Natural killer cell (primary cell): ENCODE measurements at regions not wholly inside any gene's neighbourhood (a gene's known extent, or its start where the extent isn't known, plus 50 kb on each side); places are given as distances from the start of the nearest gene placed in this dataset.

Source experiments
- ATAC-seq, 3 donors: fragments of 150-1000 bp in 2 of 3; fragments of 200-7000 bp in 1 of 3; cut with Tn5 transposase; 1 replicate in 1 of 3; 2 replicates in 2 of 3; pipeline ENCODE4 v1.10.0; 2021; ENCODE audit warnings: mild to moderate bottlenecking in 2 of 3, moderate library complexity in 2 of 3
- DNase-seq, 2 donors: peaks; one replicate each; pipeline versions ENCODE4 v3.0.0 to v3.0.0-alpha.2; 2013 to 2021; ENCODE audit warnings: mixed read lengths in 1 of 2
- H3K27ac ChIP-seq: one replicate; pipeline ENCODE4 v1.5.1; 2013; ENCODE audit warnings: mild to moderate bottlenecking, low read length
- H3K27me3 ChIP-seq: one replicate; pipeline ENCODE4 v1.6.1; 2013; ENCODE audit warnings: low read length; ENCODE audit not compliant: control insufficient read depth, insufficient read depth
- H3K36me3 ChIP-seq: one replicate; pipeline ENCODE4 v1.6.1; 2013; ENCODE audit warnings: low read length; ENCODE audit not compliant: control insufficient read depth, insufficient read depth
- H3K4me1 ChIP-seq: one replicate; pipeline ENCODE4 v1.6.1; 2013; ENCODE audit warnings: low read length; ENCODE audit not compliant: control insufficient read depth, insufficient read depth
- H3K4me3 ChIP-seq: one replicate; pipeline ENCODE4 v1.5.1; 2013; ENCODE audit warnings: low read length
- H3K9me3 ChIP-seq: one replicate; pipeline ENCODE4 v1.6.1; 2013; ENCODE audit warnings: low read length; ENCODE audit not compliant: control insufficient read depth, insufficient read depth
- H3K27ac Mint-ChIP-seq, 2 donors: one replicate each; pipeline ENCODE4 v1.8.0; 2022; ENCODE audit warnings: mild to moderate bottlenecking in 2 of 2, mixed read lengths in 2 of 2, moderate library complexity in 1 of 2
- H3K27me3 Mint-ChIP-seq, 2 donors: one replicate each; pipeline ENCODE4 v1.8.0; 2022; ENCODE audit warnings: low read depth in 2 of 2, mixed read lengths in 2 of 2
- H3K36me3 Mint-ChIP-seq: one replicate; pipeline ENCODE4 v1.8.0; 2022; ENCODE audit warnings: mixed read lengths
- H3K4me1 Mint-ChIP-seq, 2 donors: one replicate each; pipeline ENCODE4 v1.8.0; 2022; ENCODE audit warnings: mixed read lengths in 2 of 2
- H3K4me3 Mint-ChIP-seq: one replicate; pipeline ENCODE4 v1.8.0; 2022; ENCODE audit warnings: mild to moderate bottlenecking, moderate library complexity, mixed read lengths
- H3K9me3 Mint-ChIP-seq, 2 donors: one replicate each; pipeline ENCODE4 v1.8.0; 2022; ENCODE audit warnings: mixed read lengths in 2 of 2
- CTCF ChIP-seq: fragments of 200-600 bp; IDR thresholded peaks from one replicate; pipeline ENCODE4 v1.8.0; 2022; ENCODE audit warnings: antibody characterized with exemption
- WGBS: methylation state at CpG from one replicate; pipeline ENCODE4 v1.1.7; 2013; ENCODE audit warnings: missing lambda C conversion rate; ENCODE audit not compliant: insufficient coverage; 5-methylcytosine and 5-hydroxymethylcytosine counted together
- intact Hi-C: fragments of 100-400 bp; cut with micrococcal nuclease; formaldehyde crosslinking; loops from one replicate; pipeline ENCODE4 v1.14.2; 2022

- no peak for ATAC-seq
Observed at GRCh38 chr21:34004974-34005373, 68.4 kb upstream of the MRPS6 start.

GRCh38 chr21:34004013-34004938 lies 69.1 kb upstream of the MRPS6 start:
- Histone ChIP-seq H3K9me3 (no peaks in the 10 kb centered on the region), H3K27ac (no peak overlapping the region), H3K36me3 (no peaks in the 10 kb centered on the region), H3K27me3 (no peaks in the 10 kb centered on the region), H3K4me1 (peaks cover 9% of the 10 kb centered on the region), H3K4me3 (no peak overlapping the region)
- no peak for TF ChIP-seq CTCF
- ATAC-seq (no peak), DNase-seq (no peak)
- H3K27me3 Mint-ChIP-seq = no peaks in the 10 kb centered on the region
- 92% methylated on average over 6 of the region's 7 CpGs for WGBS
- no peak overlapping the region for H3K4me3 Mint-ChIP-seq
- H3K4me1 Mint-ChIP-seq = peaks cover 15 to 30% of the 10 kb centered on the region in 2 donors
- H3K27ac Mint-ChIP-seq = no peak overlapping the region
- H3K36me3 Mint-ChIP-seq = no peaks in the 10 kb centered on the region
- no peaks in the 10 kb centered on the region for H3K9me3 Mint-ChIP-seq
- intact Hi-C loops = no loop called here

More at GRCh38 chr21:34004974-34005373, 68.4 kb upstream of the MRPS6 start:
- intact Hi-C loops = no loop called here
- Mint-ChIP-seq H3K9me3 (no peaks in the 10 kb centered on the region), H3K36me3 (no peaks in the 10 kb centered on the region), H3K27me3 (no peaks in the 10 kb centered on the region), H3K4me1 (peaks cover 19 to 29% of the 10 kb centered on the region in 2 donors), H3K4me3 (no peak overlapping the region), H3K27ac (no peak overlapping the region)
- no peak for TF ChIP-seq CTCF
- no peaks in the 10 kb centered on the region for H3K36me3 ChIP-seq
- peaks cover 16% of the 10 kb centered on the region for H3K4me1 ChIP-seq
- WGBS = 92% methylated on average over 5 of the region's 5 CpGs
- H3K4me3 ChIP-seq = no peak overlapping the region
- no peaks in the 10 kb centered on the region for H3K27me3 ChIP-seq
- H3K9me3 ChIP-seq = no peaks in the 10 kb centered on the region
- H3K27ac ChIP-seq = no peak overlapping the region
- no peak for DNase-seq

DNA sequence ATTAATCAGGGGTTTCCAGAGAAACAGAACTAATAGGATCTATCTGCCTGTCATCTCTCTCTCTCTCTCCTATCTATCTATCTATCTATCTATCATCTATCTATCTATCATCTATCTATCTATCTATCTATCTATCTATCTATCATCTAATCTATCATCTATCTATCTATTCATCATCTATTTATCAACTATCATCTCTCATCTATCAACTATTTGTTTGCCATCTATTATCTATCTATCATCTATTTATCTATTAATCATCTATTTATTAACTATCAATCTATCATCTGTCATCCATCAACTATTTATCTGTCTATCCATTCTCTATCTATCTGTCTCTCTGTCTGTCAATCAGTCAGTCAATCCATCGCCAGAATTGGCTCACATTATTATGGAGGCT lies 70.0 kb upstream of the MRPS6 start:
- no peak overlapping the region for H3K27ac ChIP-seq
- Mint-ChIP-seq H3K9me3 (no peaks in the 10 kb centered on the region), H3K4me1 (peaks cover 13 to 30% of the 10 kb centered on the region in 2 donors), H3K36me3 (no peaks in the 10 kb centered on the region), H3K27me3 (no peaks in the 10 kb centered on the region), H3K4me3 (no peak overlapping the region), H3K27ac (no peak overlapping the region)
- peaks cover 6% of the 10 kb centered on the region for H3K4me1 ChIP-seq
- H3K4me3 ChIP-seq = no peak overlapping the region
- no peaks in the 10 kb centered on the region for H3K36me3 ChIP-seq
- no peak for ATAC-seq
- no peaks in the 10 kb centered on the region for H3K9me3 ChIP-seq
- WGBS = 92% methylated on average over 1 of the region's 1 CpG
- intact Hi-C loops = no loop called here
- DNase-seq = no peak
- H3K27me3 ChIP-seq = no peaks in the 10 kb centered on the region
- no peak for TF ChIP-seq CTCF
